Esophagus squamous epithelium (tissue), 4 donors: ENCODE measurements at regions not wholly inside any gene's neighbourhood (a gene's known extent, or its start where the extent isn't known, plus 50 kb on each side); places are given as distances from the start of the nearest gene placed in this dataset.

Source experiments
- POLR2A ChIP-seq, 4 donors: fragments of 450-650 bp; IDR thresholded peaks; one replicate each; pipeline ENCODE4 v1.6.1; 2017; ENCODE audit warnings: antibody characterized with exemption in 4 of 4, mild to moderate bottlenecking in 4 of 4, moderate library complexity in 3 of 4
- TF ChIP-seq, protein P1 (sequence below), 6 experiments: fragments of 450-650 bp in 4 of 6; fragments of 200-600 bp in 2 of 6; sonication (generic) in 2 of 6; IDR thresholded peaks; one replicate each; pipeline ENCODE4 v1.5.1; 2016 to 2019; ENCODE audit warnings: antibody characterized with exemption in 6 of 6, mild to moderate bottlenecking in 4 of 6, moderate library complexity in 4 of 6

DNA sequence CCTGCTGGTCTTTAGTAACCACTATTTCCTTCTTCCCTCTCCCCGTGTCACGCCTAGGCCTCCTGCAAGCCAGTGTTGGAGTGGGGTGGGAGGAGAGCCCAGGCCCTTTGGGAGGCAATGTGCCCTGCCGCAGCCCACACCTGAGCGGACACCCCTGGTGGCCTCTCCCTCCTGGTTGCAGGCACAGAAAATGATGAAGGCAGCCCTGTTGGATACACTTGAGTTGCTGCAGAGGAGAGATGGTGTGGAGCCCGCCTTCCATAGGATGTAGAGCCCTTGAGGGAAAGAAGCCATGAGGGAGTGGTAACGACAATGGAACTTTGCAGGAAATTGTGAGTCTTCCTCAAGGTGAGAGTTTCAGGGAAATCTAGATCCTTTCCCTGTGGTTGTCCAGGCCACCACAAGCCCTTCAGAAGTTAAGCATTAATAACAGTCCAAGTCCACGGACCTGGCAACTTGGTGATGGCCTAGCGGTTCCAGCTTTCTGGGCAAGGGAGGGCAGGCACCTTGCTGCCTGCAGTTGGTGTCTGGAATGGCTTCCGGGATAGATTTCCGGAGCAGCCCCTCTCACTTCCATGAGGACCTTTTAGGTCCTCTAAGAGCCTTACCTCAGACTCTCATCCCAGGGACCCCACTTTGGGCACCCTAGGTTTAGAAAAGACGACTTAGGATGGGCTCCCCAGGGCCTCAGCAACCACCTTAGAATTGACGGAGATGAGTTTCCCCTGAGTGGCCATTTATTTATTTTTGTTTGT, 67.3 kb upstream of the NXT1 start:
- TF ChIP-seq, protein P1, sequence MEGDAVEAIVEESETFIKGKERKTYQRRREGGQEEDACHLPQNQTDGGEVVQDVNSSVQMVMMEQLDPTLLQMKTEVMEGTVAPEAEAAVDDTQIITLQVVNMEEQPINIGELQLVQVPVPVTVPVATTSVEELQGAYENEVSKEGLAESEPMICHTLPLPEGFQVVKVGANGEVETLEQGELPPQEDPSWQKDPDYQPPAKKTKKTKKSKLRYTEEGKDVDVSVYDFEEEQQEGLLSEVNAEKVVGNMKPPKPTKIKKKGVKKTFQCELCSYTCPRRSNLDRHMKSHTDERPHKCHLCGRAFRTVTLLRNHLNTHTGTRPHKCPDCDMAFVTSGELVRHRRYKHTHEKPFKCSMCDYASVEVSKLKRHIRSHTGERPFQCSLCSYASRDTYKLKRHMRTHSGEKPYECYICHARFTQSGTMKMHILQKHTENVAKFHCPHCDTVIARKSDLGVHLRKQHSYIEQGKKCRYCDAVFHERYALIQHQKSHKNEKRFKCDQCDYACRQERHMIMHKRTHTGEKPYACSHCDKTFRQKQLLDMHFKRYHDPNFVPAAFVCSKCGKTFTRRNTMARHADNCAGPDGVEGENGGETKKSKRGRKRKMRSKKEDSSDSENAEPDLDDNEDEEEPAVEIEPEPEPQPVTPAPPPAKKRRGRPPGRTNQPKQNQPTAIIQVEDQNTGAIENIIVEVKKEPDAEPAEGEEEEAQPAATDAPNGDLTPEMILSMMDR (IDR thresholded peaks at IDR 0.05) = no peak
- TF ChIP-seq POLR2A (IDR thresholded peaks at IDR 0.05) = no peak
